ENCODE measurements at regions not wholly inside any gene's neighbourhood (a gene's known extent, or its start where the extent isn't known, plus 50 kb on each side); places are given as distances from the start of the nearest gene placed in this dataset.
"Not testable (repeated sequence)": the region's sequence is repeated elsewhere in the genome, so short reads cannot be mapped to it uniquely, and the experiment has no call there.

GRCh38 chr4:159551281-159551680 lies 448.4 kb downstream of the RAPGEF2 start:
- no peak for DNase-seq (ENCODE audit: low spot score)

DNA sequence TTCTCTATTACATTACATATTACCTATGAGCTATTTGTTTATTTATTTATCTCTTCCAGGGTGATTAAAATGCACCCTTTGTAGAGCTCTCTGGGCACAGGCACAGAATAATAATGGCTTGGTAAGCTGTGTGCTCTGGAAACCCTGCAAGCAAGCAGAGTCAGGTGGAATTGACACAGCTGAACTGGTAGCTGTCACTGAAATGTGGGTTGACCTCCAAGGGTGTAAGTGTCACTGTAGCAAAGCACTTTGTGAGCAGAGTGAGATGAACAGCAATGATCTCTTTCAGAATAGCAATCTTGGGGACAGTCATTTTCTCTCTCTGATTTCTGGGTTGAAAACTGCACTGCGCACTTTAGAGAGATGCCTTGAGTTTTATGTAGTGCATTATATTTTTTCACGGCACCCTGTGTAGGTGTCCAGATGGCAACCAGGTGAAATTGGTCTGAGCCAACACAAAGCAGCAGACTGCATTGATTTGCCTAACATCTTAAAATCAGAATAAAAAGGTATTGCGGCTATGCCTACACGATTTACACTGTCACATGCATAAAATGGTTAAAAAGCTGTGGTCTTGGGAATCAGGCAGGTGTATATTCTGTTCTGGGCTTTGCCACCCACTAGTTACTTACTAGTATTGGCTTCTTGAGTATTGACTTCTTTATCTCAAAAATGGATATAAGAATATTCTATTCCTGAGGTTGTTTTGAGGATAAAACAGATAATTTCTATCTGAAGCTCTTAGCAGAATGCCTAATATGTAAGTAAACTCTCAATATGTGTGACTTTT lies 450.3 kb downstream of the RAPGEF2 start:
- no peak for DNase-seq (ENCODE audit: low spot score)

DNA sequence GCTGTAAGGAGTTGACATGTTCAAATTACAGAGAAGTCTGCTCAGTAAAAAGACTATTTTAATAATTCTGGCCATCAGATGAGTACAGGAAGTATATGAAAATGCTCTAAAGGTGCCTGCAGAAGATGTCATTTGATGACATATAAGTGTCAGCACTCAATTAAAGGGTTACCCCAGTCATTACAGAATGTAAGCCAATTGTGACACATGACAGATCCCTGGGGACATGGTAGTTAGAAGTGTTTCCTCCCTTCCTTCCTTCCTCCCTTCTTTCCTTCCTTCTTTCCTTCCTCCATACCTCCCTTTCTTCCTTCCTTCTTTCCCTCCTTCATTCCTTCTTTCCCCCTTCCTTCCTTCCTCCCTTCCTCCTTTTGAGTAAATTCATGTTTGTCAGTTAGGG lies 453.0 kb downstream of the RAPGEF2 start:
- no peak for DNase-seq (ENCODE audit: low spot score)

DNA sequence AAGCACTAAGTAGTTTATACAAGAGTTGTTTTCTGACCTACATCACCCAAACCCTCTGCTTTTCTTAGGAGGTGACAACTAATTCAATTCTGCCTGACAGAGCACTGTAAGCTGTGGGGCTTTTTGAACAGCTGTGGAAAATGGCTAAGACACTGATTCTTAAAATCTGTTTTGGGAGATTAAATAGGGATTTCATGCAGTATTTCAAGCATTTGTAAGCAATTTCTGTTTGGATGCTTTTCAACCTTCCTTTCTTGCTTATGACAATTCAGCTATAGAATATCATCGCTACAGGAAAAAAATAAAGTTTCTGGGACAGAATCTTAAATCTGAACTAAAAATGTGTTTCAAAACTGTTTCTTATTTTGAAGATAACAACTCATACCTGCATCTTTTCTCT lies 459.5 kb downstream of the RAPGEF2 start:
- no peak for DNase-seq (ENCODE audit: low spot score)

DNA sequence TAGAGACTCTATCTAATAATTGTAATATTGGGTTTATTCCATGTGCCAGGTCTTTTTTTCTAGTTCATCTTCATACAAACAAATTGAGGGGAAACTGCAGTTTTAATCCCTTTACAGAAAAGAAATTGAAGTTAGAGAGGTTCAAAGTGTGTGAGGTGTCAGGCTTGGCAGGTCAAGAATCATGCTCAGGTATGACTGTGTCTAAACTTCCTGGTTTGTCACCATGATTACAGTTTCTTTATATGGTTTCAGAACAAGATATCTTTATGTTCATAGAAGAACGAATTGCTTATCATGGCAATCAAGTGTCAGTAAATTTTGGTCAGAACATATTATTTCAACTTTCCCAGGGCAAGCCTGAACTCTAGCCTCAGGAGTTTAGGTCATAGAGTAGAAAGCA lies 460.4 kb downstream of the RAPGEF2 start:
- no peak for DNase-seq (ENCODE audit: low spot score)

DNA sequence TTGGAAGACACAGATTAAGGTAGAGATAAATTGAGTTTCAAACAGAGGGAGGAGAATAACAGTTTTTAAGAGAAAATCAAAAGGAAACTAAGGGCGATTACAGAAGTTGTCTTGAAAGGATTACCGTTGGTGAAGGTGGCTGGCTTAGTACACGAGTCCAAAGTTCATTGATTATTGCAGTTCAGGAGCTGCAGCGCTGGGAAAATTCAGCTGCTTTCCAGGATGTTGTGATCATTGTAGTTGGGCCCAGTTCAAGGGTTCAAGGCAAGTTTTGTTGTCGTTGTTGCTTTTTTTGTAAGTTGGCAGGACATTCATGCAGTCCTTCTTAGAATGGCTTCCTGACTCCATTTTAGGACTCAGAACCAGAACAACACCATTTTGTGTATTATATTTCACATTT lies 461.7 kb downstream of the RAPGEF2 start:
- DNase-seq (ENCODE audit: low spot score) = no peak

- no peak for DNase-seq (ENCODE audit: low spot score)
Measured at GRCh38 chr4:159566786-159567185, 463.9 kb downstream of the RAPGEF2 start.

GRCh38 chr4:159577241-159577640 lies 474.4 kb downstream of the RAPGEF2 start:
- DNase-seq (ENCODE audit: low spot score) = no peak

DNA sequence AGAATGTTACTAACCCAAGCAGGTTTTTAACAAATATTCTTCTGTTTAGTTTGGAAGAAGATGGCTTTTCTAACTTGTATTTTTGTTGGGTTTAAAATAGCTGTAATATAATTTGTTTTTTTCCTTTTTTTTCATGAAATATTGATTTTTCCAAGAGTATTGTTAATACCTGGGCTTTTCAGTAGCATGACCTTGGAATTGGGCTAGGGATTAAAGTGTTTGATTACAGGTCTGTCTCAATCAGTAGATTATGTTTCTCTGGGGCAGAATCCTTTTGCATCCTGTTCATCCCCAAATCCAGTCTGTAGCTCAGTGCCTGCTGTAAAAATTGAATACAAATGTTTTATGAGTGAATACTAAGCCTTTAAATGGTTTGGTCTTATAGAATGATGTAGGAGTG lies 479.8 kb downstream of the RAPGEF2 start:
- DNase-seq (ENCODE audit: low spot score) = no peak

DNA sequence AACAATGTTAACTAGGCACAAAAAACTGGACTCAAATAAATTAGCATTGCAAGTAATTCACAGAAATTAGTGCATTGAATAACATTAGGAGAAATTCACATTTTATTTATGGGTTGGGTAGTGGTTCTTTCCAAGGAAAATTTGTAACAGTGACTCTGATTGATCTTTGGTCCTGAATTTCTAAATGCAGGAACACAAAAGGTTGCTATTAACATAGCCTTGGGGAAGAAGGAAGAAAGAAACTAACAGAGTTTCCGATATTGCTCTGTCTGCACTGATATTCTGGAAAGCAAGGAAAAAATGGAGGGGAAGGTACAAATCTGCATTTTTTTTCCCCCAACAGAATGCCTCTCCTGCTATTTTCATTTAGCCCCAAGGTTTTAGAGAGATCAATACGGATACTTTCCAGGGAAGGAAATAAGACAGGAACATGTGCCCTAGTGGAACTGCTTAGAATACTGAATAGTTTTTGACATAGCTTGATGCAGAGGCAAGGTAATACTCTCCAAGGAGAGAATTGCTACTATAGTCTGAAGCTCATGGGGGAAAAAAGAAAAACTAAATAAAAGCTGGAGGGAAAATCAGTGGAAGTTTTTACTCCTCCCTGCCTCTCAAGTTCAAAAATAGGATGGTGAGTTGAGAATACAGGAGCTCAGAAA lies 490.1 kb downstream of the RAPGEF2 start:
- DNase-seq (ENCODE audit: low spot score) = no peak

DNA sequence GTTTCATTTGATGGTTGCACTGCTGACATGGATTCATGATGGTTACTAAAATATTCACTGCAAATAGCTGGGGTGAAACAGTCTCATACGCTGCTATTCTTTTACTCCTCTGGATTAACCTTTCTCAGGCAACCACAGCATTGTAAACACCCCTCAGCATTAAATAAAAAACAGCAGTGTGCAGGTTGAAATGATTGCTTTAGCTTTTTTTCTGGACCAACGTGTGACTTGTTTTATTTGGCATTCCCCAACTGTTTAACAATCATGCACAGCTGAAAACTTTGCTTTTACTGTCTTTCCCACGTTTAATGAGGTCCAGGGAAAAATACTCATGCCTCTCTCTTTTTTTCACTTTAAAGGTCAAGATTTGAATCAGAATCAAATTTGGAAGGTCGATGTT lies 490.8 kb downstream of the RAPGEF2 start:
- no peak for DNase-seq (ENCODE audit: low spot score)

GRCh38 chr4:159594576-159594975 lies 491.7 kb downstream of the RAPGEF2 start:
- no peak for DNase-seq (ENCODE audit: low spot score)

DNA sequence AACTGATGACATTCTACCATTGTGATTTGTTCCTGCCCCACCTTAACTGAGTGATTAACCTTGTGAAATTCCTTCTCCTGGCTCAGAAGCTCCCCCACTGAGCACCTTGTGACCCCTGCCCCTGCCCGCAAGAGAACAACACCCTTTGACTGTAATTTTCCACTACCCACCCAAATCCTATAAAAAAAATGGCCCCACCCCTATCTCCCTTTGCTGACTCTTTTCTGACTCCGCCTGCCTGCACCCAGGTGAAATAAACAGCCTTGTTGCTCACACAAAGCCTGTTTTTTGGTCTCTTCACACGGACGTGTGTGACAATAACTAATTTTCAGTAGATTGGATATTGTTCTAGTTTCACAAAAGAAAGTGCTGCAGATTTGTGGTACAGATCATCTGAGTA lies 492.2 kb downstream of the RAPGEF2 start:
- not testable (repeated sequence) for DNase-seq (ENCODE audit: low spot score)

GRCh38 chr4:159598602-159599001 lies 495.7 kb downstream of the RAPGEF2 start:
- no peak for DNase-seq (ENCODE audit: low spot score)

DNA sequence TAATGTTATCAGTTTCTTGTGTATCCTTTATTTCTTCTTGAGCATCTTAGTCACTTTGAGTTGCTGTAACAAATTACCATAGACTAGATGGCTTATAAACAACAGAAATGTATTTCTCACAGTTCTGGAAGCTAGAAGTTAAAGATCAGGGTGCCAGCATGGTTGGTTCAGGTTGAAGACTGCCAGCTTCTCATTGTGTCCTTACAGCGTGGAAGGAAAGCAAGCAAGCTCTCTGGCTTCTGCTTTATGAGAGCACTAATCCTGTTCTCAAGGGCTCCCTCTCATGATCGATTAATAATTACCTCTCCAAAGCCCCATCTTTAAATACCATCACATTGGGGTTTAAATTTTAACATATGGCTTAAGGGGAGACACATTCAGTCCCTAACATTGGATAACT lies 497.2 kb downstream of the RAPGEF2 start:
- DNase-seq (ENCODE audit: low spot score) = no peak

GRCh38 chr4:159604781-159605180 lies 501.9 kb downstream of the RAPGEF2 start:
- no peak for DNase-seq (ENCODE audit: low spot score)

GRCh38 chr4:159606835-159607234 lies 504.0 kb downstream of the RAPGEF2 start:
- no peak for DNase-seq (ENCODE audit: low spot score)

- DNase-seq (ENCODE audit: low spot score) = no peak
Measured at GRCh38 chr4:159607809-159608208, 504.9 kb downstream of the RAPGEF2 start.

GRCh38 chr4:159608436-159608835 lies 505.6 kb downstream of the RAPGEF2 start:
- no peak for DNase-seq (ENCODE audit: low spot score)

DNA sequence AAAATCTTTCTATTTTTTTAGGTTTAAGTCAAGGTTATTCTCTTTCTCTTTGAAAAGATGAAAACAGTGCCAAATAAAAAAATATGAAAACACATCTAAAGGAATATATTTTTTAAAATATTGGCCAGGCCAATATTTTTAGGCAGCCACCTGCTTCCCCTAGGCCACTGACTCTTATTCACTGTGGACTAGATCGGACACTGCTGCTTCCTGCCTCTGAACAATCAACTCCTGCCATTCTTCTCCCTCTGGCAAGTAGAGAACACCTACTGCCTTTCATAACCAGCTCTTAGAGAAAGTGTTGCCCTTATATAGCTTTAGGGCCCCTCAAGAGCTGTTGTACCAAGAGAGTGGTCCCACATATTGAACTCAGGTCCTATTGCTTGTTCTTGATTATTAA lies 529.2 kb downstream of the RAPGEF2 start:
- DNase-seq (ENCODE audit: low spot score) = no peak

- no peak for DNase-seq (ENCODE audit: low spot score)
Measured at GRCh38 chr4:159639671-159640323, 536.9 kb downstream of the RAPGEF2 start.

DNA sequence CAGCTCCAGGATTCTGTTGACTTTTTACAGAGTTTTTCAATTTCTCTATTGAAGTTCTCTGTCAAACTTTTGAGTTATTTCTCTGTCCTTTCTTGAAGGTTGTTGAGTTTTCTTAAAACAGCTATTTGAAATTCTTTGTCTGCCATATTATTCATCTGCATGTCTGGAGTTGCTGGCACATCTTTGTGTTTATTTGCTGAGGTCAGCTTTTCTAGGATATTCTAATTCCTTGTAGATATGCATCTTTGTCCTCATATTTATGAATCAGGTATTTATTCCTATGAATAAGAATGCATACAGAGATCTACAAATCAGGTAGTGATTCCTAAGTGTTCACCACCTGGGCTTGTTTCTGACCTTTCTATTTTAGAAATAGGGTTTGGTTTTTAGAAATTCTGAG lies 546.4 kb downstream of the RAPGEF2 start:
- DNase-seq (ENCODE audit: low spot score) = no peak

GRCh38 chr4:159652871-159653270 lies 550.0 kb downstream of the RAPGEF2 start:
- DNase-seq (ENCODE audit: low spot score) = no peak

Measured in CD4-positive, alpha-beta T cell treated with Interleukin-6 at 100 ng/mL for 8 hours (primary cell).